H1 (cell line): ENCODE measurements at regions not wholly inside any gene's neighbourhood (a gene's known extent, or its start where the extent isn't known, plus 50 kb on each side); places are given as distances from the start of the nearest gene placed in this dataset.

ENCODE experiments used
- CHD1 ChIP-seq: IDR thresholded peaks from 2 replicates; pipeline ENCODE4 v1.6.1; 2012; ENCODE audit warnings: low read depth, low read length, improper control_type of control experiment
- EZH2 ChIP-seq: fragments of 200-600 bp; sonication (generic); IDR thresholded peaks from 2 replicates; pipeline ENCODE4 v1.7.1; 2012; ENCODE audit warnings: low read depth, mild to moderate bottlenecking, moderate library complexity, low read length, inconsistent platforms; ENCODE audit not compliant: severe bottlenecking
- POLR2A ChIP-seq, 2 experiments: IDR thresholded peaks; 1 replicate in 1 of 2; 2 replicates in 1 of 2; pipeline ENCODE4 v1.6.1; 2011; ENCODE audit warnings: low read depth in 2 of 2, low read length in 2 of 2, mild to moderate bottlenecking in 2 of 2; ENCODE audit errors: control extremely low read depth in 1 of 2
- POU5F1 ChIP-seq: IDR thresholded peaks from 2 replicates; pipeline ENCODE4 v1.6.1; 2011; ENCODE audit warnings: low read depth, mild to moderate bottlenecking, low read length, moderate library complexity
- RAD21 ChIP-seq, 2 experiments: IDR thresholded peaks in 1 of 2; conservative IDR thresholded peaks in 1 of 2; 2 replicates each; pipeline ENCODE4 v1.6.1; 2011; ENCODE audit warnings: low read depth in 2 of 2, low read length in 2 of 2, improper control_type of control experiment in 1 of 2, inconsistent platforms in 1 of 2, mild to moderate bottlenecking in 1 of 2, moderate library complexity in 1 of 2
- SIX5 ChIP-seq: IDR thresholded peaks from 2 replicates; pipeline ENCODE4 v1.6.1; 2011; ENCODE audit warnings: mild to moderate bottlenecking, low read depth, low read length
- ZNF274 ChIP-seq: IDR thresholded peaks from 2 replicates; pipeline ENCODE4 v1.7.0; 2012; ENCODE audit warnings: low read length, borderline replicate concordance; ENCODE audit errors: extremely low read depth
- TF ChIP-seq, protein P1 (sequence below): IDR thresholded peaks from 2 replicates; pipeline ENCODE4 v1.6.1; 2012; ENCODE audit warnings: inconsistent platforms
- TF ChIP-seq, protein P2 (sequence below), 3 experiments: IDR thresholded peaks; 1 replicate in 2 of 3; 2 replicates in 1 of 3; pipeline versions ENCODE4 v1.5.1 to v1.6.1; 2011; ENCODE audit warnings: low read length in 3 of 3, mild to moderate bottlenecking in 3 of 3, inconsistent platforms in 2 of 3, low read depth in 1 of 3, moderate library complexity in 1 of 3; ENCODE audit not compliant: insufficient read depth in 1 of 3; ENCODE audit errors: control extremely low read depth in 1 of 3
- TF ChIP-seq, protein P3 (sequence below): IDR thresholded peaks from 2 replicates; pipeline ENCODE4 v1.6.1; 2012; ENCODE audit warnings: low read length, inconsistent platforms

DNA sequence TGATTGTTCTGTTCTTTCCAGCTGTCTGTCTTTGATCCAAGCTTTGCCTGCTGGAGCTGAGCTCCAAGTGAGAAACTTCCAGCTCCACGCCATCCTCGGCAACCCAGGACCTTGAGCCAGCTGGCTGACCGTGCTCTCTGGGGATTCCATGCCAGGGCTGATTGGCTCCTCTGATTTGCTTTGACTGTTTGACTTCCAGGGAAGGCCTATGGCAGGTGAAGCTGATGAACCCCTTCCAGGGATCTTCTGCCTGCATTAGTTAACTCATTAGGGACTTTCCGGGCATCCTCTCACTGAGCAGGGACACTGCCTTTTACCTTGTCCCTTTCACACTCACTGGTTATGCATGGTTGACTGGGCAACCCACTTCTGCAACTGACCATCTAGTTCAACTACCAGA is 406.1 kb downstream of the RPS6KC1 start:
- TF ChIP-seq, protein P1, sequence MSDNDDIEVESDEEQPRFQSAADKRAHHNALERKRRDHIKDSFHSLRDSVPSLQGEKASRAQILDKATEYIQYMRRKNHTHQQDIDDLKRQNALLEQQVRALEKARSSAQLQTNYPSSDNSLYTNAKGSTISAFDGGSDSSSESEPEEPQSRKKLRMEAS = no peak
- TF ChIP-seq POU5F1 (no peak), ZNF274 (no peak), RAD21 (IDR thresholded peaks at IDR 0.05 in 1 of 2, conservative IDR thresholded peaks at IDR 0.05 in 1 of 2; ENCODE audit: low read depth in 2 of 2, low read length in 2 of 2) (no peak), POLR2A (IDR thresholded peaks at IDR 0.05; ENCODE audit: control extremely low read depth in 1 of 2, low read depth in 2 of 2, low read length in 2 of 2) (no peak), SIX5 (no peak), EZH2 (no peak), CHD1 (no peak)
- TF ChIP-seq, protein P2, sequence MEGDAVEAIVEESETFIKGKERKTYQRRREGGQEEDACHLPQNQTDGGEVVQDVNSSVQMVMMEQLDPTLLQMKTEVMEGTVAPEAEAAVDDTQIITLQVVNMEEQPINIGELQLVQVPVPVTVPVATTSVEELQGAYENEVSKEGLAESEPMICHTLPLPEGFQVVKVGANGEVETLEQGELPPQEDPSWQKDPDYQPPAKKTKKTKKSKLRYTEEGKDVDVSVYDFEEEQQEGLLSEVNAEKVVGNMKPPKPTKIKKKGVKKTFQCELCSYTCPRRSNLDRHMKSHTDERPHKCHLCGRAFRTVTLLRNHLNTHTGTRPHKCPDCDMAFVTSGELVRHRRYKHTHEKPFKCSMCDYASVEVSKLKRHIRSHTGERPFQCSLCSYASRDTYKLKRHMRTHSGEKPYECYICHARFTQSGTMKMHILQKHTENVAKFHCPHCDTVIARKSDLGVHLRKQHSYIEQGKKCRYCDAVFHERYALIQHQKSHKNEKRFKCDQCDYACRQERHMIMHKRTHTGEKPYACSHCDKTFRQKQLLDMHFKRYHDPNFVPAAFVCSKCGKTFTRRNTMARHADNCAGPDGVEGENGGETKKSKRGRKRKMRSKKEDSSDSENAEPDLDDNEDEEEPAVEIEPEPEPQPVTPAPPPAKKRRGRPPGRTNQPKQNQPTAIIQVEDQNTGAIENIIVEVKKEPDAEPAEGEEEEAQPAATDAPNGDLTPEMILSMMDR (IDR thresholded peaks at IDR 0.05; ENCODE audit: control extremely low read depth in 1 of 3, insufficient read depth in 1 of 3, low read depth in 1 of 3, low read length in 3 of 3) = no peak
- TF ChIP-seq, protein P3, sequence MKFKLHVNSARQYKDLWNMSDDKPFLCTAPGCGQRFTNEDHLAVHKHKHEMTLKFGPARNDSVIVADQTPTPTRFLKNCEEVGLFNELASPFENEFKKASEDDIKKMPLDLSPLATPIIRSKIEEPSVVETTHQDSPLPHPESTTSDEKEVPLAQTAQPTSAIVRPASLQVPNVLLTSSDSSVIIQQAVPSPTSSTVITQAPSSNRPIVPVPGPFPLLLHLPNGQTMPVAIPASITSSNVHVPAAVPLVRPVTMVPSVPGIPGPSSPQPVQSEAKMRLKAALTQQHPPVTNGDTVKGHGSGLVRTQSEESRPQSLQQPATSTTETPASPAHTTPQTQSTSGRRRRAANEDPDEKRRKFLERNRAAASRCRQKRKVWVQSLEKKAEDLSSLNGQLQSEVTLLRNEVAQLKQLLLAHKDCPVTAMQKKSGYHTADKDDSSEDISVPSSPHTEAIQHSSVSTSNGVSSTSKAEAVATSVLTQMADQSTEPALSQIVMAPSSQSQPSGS = no peak
